NCI-H748 treated with DMSO at 0.1 percent for 48 hours (cell line): ENCODE measurements at regions not wholly inside any gene's neighbourhood (a gene's known extent, or its start where the extent isn't known, plus 50 kb on each side); places are given as distances from the start of the nearest gene placed in this dataset.
A peak's percentile ranks its signal among the peaks of the same experiment; 100 is the strongest.

Source experiments
- DNase-seq: peaks from one replicate; lab custom pipeline; 2025; lab: John Stamatoyannopoulos, UW

DNA sequence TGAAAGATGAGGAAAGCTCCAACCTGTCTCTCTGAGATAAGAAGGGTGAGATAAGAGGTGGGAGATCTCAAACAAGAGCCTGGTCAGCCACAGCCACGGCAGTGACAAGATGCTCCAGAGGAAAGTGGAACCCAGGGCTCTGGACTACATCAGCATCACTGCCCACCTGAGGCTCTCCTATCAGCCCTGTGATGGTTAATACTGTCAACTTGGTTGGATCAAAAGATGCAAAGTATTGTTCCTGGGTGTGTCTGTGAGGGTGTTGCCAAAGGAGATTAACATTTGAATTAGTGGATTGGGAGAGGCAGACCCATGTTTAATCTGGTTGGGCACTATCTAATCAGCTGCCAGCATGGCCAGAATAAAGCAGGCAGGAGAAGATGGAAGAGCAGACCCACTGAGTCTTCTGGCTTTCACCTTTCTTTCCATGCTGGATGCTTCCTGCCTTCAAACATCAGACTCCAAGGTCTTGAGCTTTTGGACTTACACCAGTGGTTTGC is 476.6 kb upstream of the NBEA start:
- no peak for DNase-seq

DNA sequence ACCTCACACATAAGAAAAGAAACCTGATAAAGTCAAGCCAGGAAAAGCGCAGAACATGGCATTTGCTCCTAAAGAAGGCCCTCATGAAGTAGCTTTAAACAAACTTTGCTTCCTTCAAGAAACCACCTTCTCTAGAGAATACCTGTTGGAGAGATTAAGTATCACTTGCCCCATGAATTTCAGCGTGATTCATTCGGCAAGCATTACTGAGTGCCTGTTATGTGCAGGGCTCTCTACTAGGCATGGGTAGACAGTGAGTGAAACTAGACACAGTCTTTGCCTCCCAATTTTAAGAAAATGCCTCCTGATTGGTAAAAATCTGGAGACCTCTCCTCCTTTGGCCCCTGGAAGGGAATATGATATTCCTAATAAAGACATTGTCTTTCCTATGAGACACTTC is 475.8 kb upstream of the NBEA start:
- DNase-seq = no peak

- no peak for DNase-seq
Observed at GRCh38 chr13:34467450-34468083, 474.5 kb upstream of the NBEA start.

- DNase-seq = peak; percentile 97
Observed at GRCh38 chr13:34469196-34469986, 472.7 kb upstream of the NBEA start.

- DNase-seq = no peak
Observed at GRCh38 chr13:34474187-34474868, 467.7 kb upstream of the NBEA start.

GRCh38 chr13:34478376-34478775 is 463.7 kb upstream of the NBEA start:
- DNase-seq = no peak

DNA sequence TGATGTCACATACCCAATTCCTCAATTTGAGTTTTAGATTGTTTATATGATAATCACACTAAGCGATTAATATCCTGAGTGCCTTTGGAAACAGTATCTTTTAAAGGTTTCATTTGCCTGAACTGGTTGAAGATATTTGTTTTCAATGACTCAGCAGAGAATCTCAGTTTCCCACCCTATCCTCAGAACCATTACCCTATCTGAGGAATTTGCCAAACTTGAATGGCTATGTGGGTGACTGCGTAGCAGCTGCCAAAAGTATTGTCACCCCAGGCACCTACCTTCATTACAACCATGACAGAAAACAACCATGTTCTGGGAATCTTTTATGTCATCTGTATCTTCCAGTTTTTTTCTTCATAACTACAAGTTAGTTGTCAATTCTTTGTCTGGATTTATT is 440.1 kb upstream of the NBEA start:
- DNase-seq = no peak

GRCh38 chr13:34502621-34503020 is 439.4 kb upstream of the NBEA start:
- DNase-seq = no peak

- DNase-seq = no peak
Observed at GRCh38 chr13:34506796-34507195, 435.3 kb upstream of the NBEA start.

- DNase-seq = no peak
Observed at GRCh38 chr13:34507630-34508029, 434.4 kb upstream of the NBEA start.

- no peak for DNase-seq
Observed at GRCh38 chr13:34512817-34513216, 429.3 kb upstream of the NBEA start.

GRCh38 chr13:34513526-34513925 is 428.5 kb upstream of the NBEA start:
- no peak for DNase-seq

GRCh38 chr13:34515201-34515600 is 426.9 kb upstream of the NBEA start:
- no peak for DNase-seq

- DNase-seq = no peak
Observed at GRCh38 chr13:34521171-34521570, 420.9 kb upstream of the NBEA start.

DNA sequence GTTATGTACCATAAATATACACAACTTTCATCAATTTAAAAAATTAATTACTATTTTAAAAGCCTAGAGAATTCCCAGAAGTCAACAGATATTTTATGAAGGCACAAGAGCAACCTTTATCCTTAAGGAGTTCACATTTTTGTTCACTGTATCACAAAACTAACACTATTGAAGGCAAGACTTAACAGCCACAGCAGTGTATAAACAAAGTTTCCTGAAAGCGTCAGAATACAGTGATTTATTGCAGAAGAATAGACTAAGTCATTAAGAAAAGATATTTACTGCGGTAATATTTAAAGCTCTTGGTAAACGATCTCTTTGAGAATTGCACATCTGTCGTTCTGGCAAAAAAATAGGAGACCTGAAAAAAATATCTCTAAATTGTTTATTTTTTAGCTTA is 419.3 kb upstream of the NBEA start:
- no peak for DNase-seq

- DNase-seq = no peak
Observed at GRCh38 chr13:34523406-34523805, 418.7 kb upstream of the NBEA start.

GRCh38 chr13:34533941-34534340 is 408.1 kb upstream of the NBEA start:
- no peak for DNase-seq

- no peak for DNase-seq
Observed at GRCh38 chr13:34542321-34542720, 399.7 kb upstream of the NBEA start.

DNA sequence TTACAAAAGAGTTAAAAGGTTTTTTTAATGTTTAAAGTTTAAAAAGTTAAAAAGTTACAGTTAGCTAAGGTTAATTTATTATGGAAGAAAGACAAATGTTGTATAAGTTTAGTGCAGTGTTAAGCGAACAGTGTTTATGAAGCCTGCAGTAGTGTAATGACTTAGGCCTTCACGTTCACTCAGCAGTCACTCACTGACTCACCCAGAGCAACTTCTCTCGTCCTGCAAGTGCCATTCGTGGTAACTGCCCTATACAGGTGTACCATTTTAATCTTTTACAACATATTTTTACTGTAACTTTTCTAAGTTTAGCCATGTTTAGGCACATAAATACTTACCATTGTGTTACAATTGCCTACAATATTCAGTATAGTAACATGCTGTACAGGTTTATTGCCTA is 398.2 kb upstream of the NBEA start:
- no peak for DNase-seq

- DNase-seq = no peak
Observed at GRCh38 chr13:34545461-34545860, 396.6 kb upstream of the NBEA start.

GRCh38 chr13:34546344-34547250 is 395.5 kb upstream of the NBEA start:
- no peak for DNase-seq

GRCh38 chr13:34547929-34548328 is 394.1 kb upstream of the NBEA start:
- no peak for DNase-seq
